HFFc6 (cell line): ENCODE measurements at regions not wholly inside any gene's neighbourhood (a gene's known extent, or its start where the extent isn't known, plus 50 kb on each side); places are given as distances from the start of the nearest gene placed in this dataset.

ENCODE experiments used
- DNase-seq: peaks from one replicate; pipeline ENCODE4 v3.0.0-alpha.2; 2018
- H3K27ac Mint-ChIP-seq: 2 replicates; pipeline ENCODE4 v1.8.0; 2020; ENCODE audit warnings: mild to moderate bottlenecking, mixed read lengths
- H3K27me3 Mint-ChIP-seq: 2 replicates; pipeline ENCODE4 v1.8.0; 2021; ENCODE audit warnings: mild to moderate bottlenecking, moderate library complexity, mixed read lengths; ENCODE audit not compliant: insufficient read depth
- H3K36me3 Mint-ChIP-seq: 2 replicates; pipeline ENCODE4 v1.8.0; 2021; ENCODE audit warnings: low read depth, mixed read lengths
- H3K4me1 Mint-ChIP-seq: 2 replicates; pipeline ENCODE4 v1.8.0; 2020; ENCODE audit warnings: low read depth, mixed read lengths
- H3K4me3 Mint-ChIP-seq: 2 replicates; pipeline ENCODE4 v1.8.0; 2020; ENCODE audit warnings: mild to moderate bottlenecking, moderate library complexity, mixed read lengths
- H3K9me3 Mint-ChIP-seq: 2 replicates; pipeline ENCODE4 v1.8.0; 2020; ENCODE audit warnings: mild to moderate bottlenecking, mixed read lengths
- CTCF ChIP-seq: fragments of 200-600 bp; sonication (generic); IDR thresholded peaks from 2 replicates; pipeline ENCODE4 v1.5.0; 2021; ENCODE audit warnings: antibody characterized with exemption, mild to moderate bottlenecking

GRCh38 chr2:10242998-10243925, 59.4 kb upstream of the HPCAL1 start:
- no peak for TF ChIP-seq CTCF
- H3K27me3 Mint-ChIP-seq = peaks cover 20% of the 10 kb centered on the region
- H3K4me3 Mint-ChIP-seq = no peak overlapping the region
- no peak for DNase-seq
- H3K4me1 Mint-ChIP-seq = no peaks in the 10 kb centered on the region
- no peaks in the 10 kb centered on the region for H3K9me3 Mint-ChIP-seq
- H3K36me3 Mint-ChIP-seq = no peaks in the 10 kb centered on the region
- H3K27ac Mint-ChIP-seq = no peak overlapping the region

- DNase-seq = no peak
- Mint-ChIP-seq H3K9me3 (no peaks in the 10 kb centered on the region; the same call in 1 of the 2 replicates), H3K27ac (no peak overlapping the region), H3K4me1 (no peaks in the 10 kb centered on the region), H3K4me3 (no peak overlapping the region), H3K36me3 (no peaks in the 10 kb centered on the region), H3K27me3 (peaks cover 17% of the 10 kb centered on the region)
- no peak for TF ChIP-seq CTCF
Measured at GRCh38 chr2:10243926-10244270, 58.8 kb upstream of the HPCAL1 start.

- Mint-ChIP-seq H3K27ac (no peak overlapping the region), H3K27me3 (peaks cover 12% of the 10 kb centered on the region), H3K36me3 (peaks cover 3% of the 10 kb centered on the region), H3K4me1 (no peaks in the 10 kb centered on the region), H3K9me3 (peaks cover 5% of the 10 kb centered on the region), H3K4me3 (no peak overlapping the region)
- DNase-seq = no peak
- no peak for TF ChIP-seq CTCF
Measured at GRCh38 chr2:10245021-10245420, 57.7 kb upstream of the HPCAL1 start.

GRCh38 chr2:10245661-10246060, 57.0 kb upstream of the HPCAL1 start:
- no peak overlapping the region for H3K4me3 Mint-ChIP-seq
- no peak overlapping the region for H3K27ac Mint-ChIP-seq
- peaks cover 10% of the 10 kb centered on the region for H3K36me3 Mint-ChIP-seq
- DNase-seq = no peak
- H3K4me1 Mint-ChIP-seq = no peaks in the 10 kb centered on the region
- H3K9me3 Mint-ChIP-seq = peaks cover 12% of the 10 kb centered on the region
- H3K27me3 Mint-ChIP-seq = peaks cover 12% of the 10 kb centered on the region
- TF ChIP-seq CTCF = no peak

- peaks cover 12% of the 10 kb centered on the region for H3K27me3 Mint-ChIP-seq
- DNase-seq = no peak
- no peaks in the 10 kb centered on the region for H3K4me1 Mint-ChIP-seq
- H3K27ac Mint-ChIP-seq = no peak overlapping the region
- no peak overlapping the region for H3K4me3 Mint-ChIP-seq
- peaks cover 16% of the 10 kb centered on the region for H3K9me3 Mint-ChIP-seq
- peaks cover 13% of the 10 kb centered on the region for H3K36me3 Mint-ChIP-seq
- TF ChIP-seq CTCF = no peak
Measured at GRCh38 chr2:10246370-10246769, 56.3 kb upstream of the HPCAL1 start.
